Body of pancreas (tissue), 4 donors: ENCODE measurements at regions not wholly inside any gene's neighbourhood (a gene's known extent, or its start where the extent isn't known, plus 50 kb on each side); places are given as distances from the start of the nearest gene placed in this dataset.

Experiments used
- ATAC-seq: fragments of 150-250 bp; one replicate; pipeline ENCODE4 v1.9.1; 2016
- DNase-seq, 4 donors: peaks; one replicate each; pipeline ENCODE4 v3.0.0-alpha.2; 2019
- H3K27ac ChIP-seq, 4 donors: fragments of 200-600 bp; sonication (generic); 1 replicate in 3 of 4; 2 replicates in 1 of 4; pipeline versions ENCODE4 v1.5.1 to v1.6.1; 2016 to 2019; ENCODE audit warnings: mild to moderate bottlenecking in 1 of 4, mixed read lengths in 1 of 4, moderate library complexity in 1 of 4
- H3K27me3 ChIP-seq, 2 donors: fragments of 200-600 bp; sonication (generic); one replicate each; pipeline ENCODE4 v1.6.0; 2016; ENCODE audit warnings: mild to moderate bottlenecking in 1 of 2
- H3K36me3 ChIP-seq, 2 donors: fragments of 200-600 bp; sonication (generic); replicated peaks in 1 of 2; 2 replicates each; pipeline ENCODE4 v1.5.1; 2016; ENCODE audit warnings: low read depth in 2 of 2; ENCODE audit not compliant: insufficient read depth in 1 of 2
- H3K4me1 ChIP-seq: fragments of 200-600 bp; sonication (generic); one replicate; pipeline ENCODE4 v1.6.0; 2016
- H3K4me3 ChIP-seq, 2 donors: fragments of 200-600 bp; sonication (generic); 1 replicate in 1 of 2; 2 replicates in 1 of 2; pipeline ENCODE4 v1.5.1; 2016 to 2019
- H3K9me3 ChIP-seq, 3 donors: fragments of 200-600 bp; sonication (generic); 1 replicate in 2 of 3; 2 replicates in 1 of 3; pipeline ENCODE4 v1.5.1; 2016
- POLR2A ChIP-seq, 3 donors: fragments of 450-650 bp; IDR thresholded peaks; one replicate each; pipeline ENCODE4 v1.6.1; 2016; ENCODE audit warnings: antibody characterized with exemption in 3 of 3, mild to moderate bottlenecking in 2 of 3
- WGBS, 2 donors: methylation state at CpG; one replicate each; pipeline ENCODE4 v1.1.5; 2017; 5-methylcytosine and 5-hydroxymethylcytosine counted together
- intact Hi-C: fragments of 100-400 bp; cut with DNase I; formaldehyde crosslinking; loops from one replicate; pipeline ENCODE4 v1.15.1; 2023
- TF ChIP-seq, protein P1 (sequence below), 7 experiments: fragments of 450-650 bp in 4 of 7; fragments of 200-600 bp in 3 of 7; sonication (generic) in 3 of 7; IDR thresholded peaks; one replicate each; pipeline ENCODE4 v1.5.1; 2016 to 2019; ENCODE audit warnings: antibody characterized with exemption in 7 of 7

DNA sequence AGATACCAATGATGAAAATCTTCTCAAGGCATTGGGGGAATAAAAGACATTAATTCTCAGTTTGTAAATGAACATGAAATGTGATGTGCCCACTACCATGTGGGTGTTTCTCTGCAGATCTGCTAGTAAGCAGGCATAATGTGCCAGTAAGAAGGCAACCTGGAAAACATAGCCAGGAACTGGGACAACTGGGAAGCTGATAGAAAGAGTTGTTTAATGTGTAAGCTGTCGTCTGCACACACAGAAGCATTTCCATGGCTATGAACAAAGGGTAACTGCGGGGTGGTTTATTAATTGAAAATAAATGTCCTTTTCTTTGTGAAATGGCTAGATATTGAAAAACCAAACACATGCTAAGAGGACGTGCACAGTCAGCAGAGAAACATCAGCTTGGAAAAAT is 52.0 kb downstream of the ZC3H11B start:
- Histone ChIP-seq H3K36me3 (no peaks in the 10 kb centered on the region), H3K4me3 (no peak overlapping the region), H3K4me1 (no peaks in the 10 kb centered on the region), H3K9me3 (no peaks in the 10 kb centered on the region), H3K27ac (no peak overlapping the region), H3K27me3 (no peaks in the 10 kb centered on the region)
- intact Hi-C loops = no loop called here
- TF ChIP-seq, protein P1, sequence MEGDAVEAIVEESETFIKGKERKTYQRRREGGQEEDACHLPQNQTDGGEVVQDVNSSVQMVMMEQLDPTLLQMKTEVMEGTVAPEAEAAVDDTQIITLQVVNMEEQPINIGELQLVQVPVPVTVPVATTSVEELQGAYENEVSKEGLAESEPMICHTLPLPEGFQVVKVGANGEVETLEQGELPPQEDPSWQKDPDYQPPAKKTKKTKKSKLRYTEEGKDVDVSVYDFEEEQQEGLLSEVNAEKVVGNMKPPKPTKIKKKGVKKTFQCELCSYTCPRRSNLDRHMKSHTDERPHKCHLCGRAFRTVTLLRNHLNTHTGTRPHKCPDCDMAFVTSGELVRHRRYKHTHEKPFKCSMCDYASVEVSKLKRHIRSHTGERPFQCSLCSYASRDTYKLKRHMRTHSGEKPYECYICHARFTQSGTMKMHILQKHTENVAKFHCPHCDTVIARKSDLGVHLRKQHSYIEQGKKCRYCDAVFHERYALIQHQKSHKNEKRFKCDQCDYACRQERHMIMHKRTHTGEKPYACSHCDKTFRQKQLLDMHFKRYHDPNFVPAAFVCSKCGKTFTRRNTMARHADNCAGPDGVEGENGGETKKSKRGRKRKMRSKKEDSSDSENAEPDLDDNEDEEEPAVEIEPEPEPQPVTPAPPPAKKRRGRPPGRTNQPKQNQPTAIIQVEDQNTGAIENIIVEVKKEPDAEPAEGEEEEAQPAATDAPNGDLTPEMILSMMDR (IDR thresholded peaks at IDR 0.05) = no peak
- TF ChIP-seq POLR2A (IDR thresholded peaks at IDR 0.05) = no peak
- DNase-seq (no peak), ATAC-seq (no peak)
- 27 to 32% methylated on average over 3 of the region's 3 CpGs for WGBS, 2 donors

DNA sequence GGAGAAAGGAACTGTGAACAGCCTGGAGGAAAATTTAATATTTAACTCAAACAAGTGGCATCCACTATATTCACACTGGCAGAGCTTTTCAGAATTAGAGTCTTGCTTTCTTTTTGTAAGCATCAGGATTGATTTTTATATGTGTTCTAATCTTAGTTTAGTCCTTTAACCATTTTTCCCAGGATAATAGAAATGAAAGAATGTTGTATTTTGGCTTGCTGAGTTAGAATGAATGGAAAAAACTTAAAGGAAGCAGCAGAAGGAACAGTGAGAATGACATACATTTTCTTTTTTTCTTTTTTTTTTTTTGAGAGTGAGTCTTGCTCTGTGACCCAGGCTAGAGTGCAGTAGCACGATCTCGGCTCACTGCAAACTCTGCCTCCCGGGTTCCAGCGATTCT is 53.0 kb downstream of the ZC3H11B start:
- intact Hi-C loops = no loop called here
- TF ChIP-seq, protein P1 (IDR thresholded peaks at IDR 0.05) = no peak
- no peak for TF ChIP-seq POLR2A (IDR thresholded peaks at IDR 0.05)
- Histone ChIP-seq H3K36me3 (no peaks in the 10 kb centered on the region), H3K4me3 (no peak overlapping the region), H3K9me3 (no peaks in the 10 kb centered on the region), H3K4me1 (no peaks in the 10 kb centered on the region), H3K27me3 (no peaks in the 10 kb centered on the region), H3K27ac (no peak overlapping the region)
- ATAC-seq (no peak), DNase-seq (no peak)
- 78 to 88% methylated on average over 4 of the region's 4 CpGs for WGBS, 2 donors

DNA sequence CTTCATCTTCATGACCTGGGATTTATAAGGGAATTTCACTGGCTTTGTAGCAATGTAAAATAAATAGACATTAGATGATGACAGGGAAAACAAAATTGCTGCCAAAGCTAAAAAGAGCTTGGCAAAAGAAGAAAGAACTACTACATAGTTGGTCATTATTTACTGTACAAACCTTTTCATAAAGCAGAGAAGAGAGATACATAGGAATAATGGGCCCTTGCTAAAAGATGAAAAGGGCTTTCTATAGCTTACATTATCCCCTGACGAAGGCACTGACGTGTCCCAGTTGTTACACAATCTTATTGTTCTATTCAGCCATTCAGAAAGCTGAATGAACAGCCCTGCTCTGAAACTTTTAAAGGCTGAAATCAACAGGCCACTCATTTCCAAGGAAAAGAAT is 57.1 kb downstream of the ZC3H11B start:
- H3K27ac ChIP-seq = no peak overlapping the region
- WGBS, 2 donors = 34 to 38% methylated on average over 2 of the region's 2 CpGs

DNA sequence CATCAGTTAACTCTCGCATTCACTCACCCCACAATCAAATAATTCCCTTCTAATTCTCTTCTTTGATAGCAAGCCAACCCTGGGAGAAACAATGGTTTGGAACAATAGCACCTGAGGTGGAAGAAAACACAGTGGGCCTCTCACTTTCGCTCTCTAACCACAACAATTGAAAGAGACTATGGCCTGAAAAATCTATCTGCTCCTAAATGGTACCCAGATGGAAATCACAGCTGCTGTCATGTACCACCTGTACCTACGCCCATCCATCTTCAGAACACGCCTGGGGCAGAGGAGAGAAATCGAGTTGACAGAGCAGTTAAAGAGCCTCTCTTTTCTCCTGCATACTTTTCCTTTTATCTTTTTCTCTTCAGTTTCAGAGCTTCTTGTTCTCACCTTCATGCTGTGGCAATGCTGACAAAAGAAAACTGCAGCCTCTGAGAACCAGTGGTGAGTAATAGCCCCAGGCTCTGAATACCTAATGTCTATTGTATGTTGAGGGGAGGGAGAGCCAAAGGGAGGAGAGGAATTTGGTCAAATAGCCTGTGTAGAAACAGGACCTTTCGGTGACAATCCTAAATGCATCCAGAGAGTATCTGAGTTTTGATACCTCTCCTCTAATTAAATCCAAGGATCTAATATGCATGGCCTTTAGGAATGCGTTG is 57.7 kb downstream of the ZC3H11B start:
- Histone ChIP-seq H3K4me3 (no peak overlapping the region), H3K27ac (no peak overlapping the region)
- no peak for ATAC-seq

More for the DNA sequence above, 57.1 kb downstream of the ZC3H11B start:
- no peaks in the 10 kb centered on the region for H3K9me3 ChIP-seq
- no peak for TF ChIP-seq POLR2A (IDR thresholded peaks at IDR 0.05)
- TF ChIP-seq, protein P1 (IDR thresholded peaks at IDR 0.05) = no peak
- no peaks in the 10 kb centered on the region for H3K27me3 ChIP-seq
- no peaks in the 10 kb centered on the region for H3K36me3 ChIP-seq
- intact Hi-C loops = no loop called here
- ATAC-seq (no peak), DNase-seq (no peak)
- H3K4me3 ChIP-seq = no peak overlapping the region
- no peaks in the 10 kb centered on the region for H3K4me1 ChIP-seq

More for the DNA sequence above, 57.7 kb downstream of the ZC3H11B start:
- Histone ChIP-seq H3K36me3 (no peaks in the 10 kb centered on the region), H3K9me3 (no peaks in the 10 kb centered on the region), H3K27me3 (no peaks in the 10 kb centered on the region), H3K4me1 (no peaks in the 10 kb centered on the region)
- DNase-seq = no peak
- WGBS, 2 donors = 81 to 86% methylated on average over 7 of the region's 7 CpGs
- intact Hi-C loops = no loop called here
- TF ChIP-seq POLR2A (IDR thresholded peaks at IDR 0.05) = no peak
- TF ChIP-seq, protein P1 (IDR thresholded peaks at IDR 0.05) = no peak
